ENCODE measurements at regions not wholly inside any gene's neighbourhood (a gene's known extent, or its start where the extent isn't known, plus 50 kb on each side); places are given as distances from the start of the nearest gene placed in this dataset.

DNA sequence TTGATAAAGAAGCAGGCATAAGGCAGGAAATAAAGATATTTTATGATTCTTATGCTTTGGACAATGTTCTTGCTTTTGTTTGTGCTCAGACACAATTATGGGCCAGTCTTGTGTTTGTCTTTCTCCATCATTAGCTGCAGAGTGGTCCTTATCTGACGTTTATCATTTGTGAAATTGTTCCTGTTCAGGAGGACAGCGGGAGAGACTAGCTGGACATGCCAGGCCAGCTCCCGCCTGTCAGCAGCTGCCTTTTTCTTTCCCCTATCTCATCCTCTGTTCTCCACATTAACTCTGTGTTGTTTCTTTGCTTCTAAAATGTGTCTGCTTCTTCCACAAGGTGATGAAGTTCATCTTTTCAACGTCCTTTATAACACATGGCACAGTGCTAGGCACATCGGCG, 333.5 kb downstream of the NPIPA8 start:
- TF ChIP-seq, protein P1, sequence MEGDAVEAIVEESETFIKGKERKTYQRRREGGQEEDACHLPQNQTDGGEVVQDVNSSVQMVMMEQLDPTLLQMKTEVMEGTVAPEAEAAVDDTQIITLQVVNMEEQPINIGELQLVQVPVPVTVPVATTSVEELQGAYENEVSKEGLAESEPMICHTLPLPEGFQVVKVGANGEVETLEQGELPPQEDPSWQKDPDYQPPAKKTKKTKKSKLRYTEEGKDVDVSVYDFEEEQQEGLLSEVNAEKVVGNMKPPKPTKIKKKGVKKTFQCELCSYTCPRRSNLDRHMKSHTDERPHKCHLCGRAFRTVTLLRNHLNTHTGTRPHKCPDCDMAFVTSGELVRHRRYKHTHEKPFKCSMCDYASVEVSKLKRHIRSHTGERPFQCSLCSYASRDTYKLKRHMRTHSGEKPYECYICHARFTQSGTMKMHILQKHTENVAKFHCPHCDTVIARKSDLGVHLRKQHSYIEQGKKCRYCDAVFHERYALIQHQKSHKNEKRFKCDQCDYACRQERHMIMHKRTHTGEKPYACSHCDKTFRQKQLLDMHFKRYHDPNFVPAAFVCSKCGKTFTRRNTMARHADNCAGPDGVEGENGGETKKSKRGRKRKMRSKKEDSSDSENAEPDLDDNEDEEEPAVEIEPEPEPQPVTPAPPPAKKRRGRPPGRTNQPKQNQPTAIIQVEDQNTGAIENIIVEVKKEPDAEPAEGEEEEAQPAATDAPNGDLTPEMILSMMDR (IDR thresholded peaks at IDR 0.05 in 8 of 11, conservative IDR thresholded peaks at IDR 0.05 in 3 of 11), result no peak
- TF ChIP-seq POLR2AphosphoS5 (IDR thresholded peaks at IDR 0.05) (no peak), POLR2A (IDR thresholded peaks at IDR 0.05) (no peak)
